Hepatocyte (in vitro differentiated cells): ENCODE measurements at regions not wholly inside any gene's neighbourhood (a gene's known extent, or its start where the extent isn't known, plus 50 kb on each side); places are given as distances from the start of the nearest gene placed in this dataset.

Experiments
- DNase-seq: peaks from one replicate; pipeline ENCODE4 v3.0.0-alpha.2; 2016; ENCODE audit warnings: low spot score
- H2AFZ ChIP-seq: fragments of 200-600 bp; sonication (generic); 2 replicates; pipeline ENCODE4 v1.6.0; 2016; ENCODE audit warnings: antibody characterized with exemption, mild to moderate bottlenecking
- H3K27ac ChIP-seq: fragments of 200-600 bp; sonication (generic); 2 replicates; pipeline ENCODE4 v1.5.1; 2016; ENCODE audit warnings: mild to moderate bottlenecking
- H3K27me3 ChIP-seq: fragments of 200-600 bp; sonication (generic); 2 replicates; pipeline ENCODE4 v1.6.1; 2016
- H3K36me3 ChIP-seq: fragments of 200-600 bp; sonication (generic); replicated peaks from 2 replicates; pipeline ENCODE4 v1.5.1; 2016; ENCODE audit warnings: low read depth; ENCODE audit not compliant: insufficient read depth
- H3K4me1 ChIP-seq: fragments of 200-600 bp; sonication (generic); 2 replicates; pipeline ENCODE4 v1.5.1; 2016; ENCODE audit warnings: mild to moderate bottlenecking, moderate library complexity; ENCODE audit not compliant: insufficient read depth
- H3K4me2 ChIP-seq: fragments of 200-600 bp; sonication (generic); 2 replicates; pipeline ENCODE4 v1.6.0; 2016
- H3K4me3 ChIP-seq: fragments of 200-600 bp; sonication (generic); 2 replicates; pipeline ENCODE4 v1.5.1; 2016; ENCODE audit warnings: mild to moderate bottlenecking
- H3K79me2 ChIP-seq: fragments of 200-600 bp; sonication (generic); 2 replicates; pipeline ENCODE4 v1.6.0; 2017; ENCODE audit warnings: mild to moderate bottlenecking
- H3K9me2 ChIP-seq: fragments of 200-600 bp; sonication (generic); replicated peaks from 2 replicates; pipeline ENCODE4 v1.6.0; 2017; ENCODE audit warnings: mild to moderate bottlenecking; ENCODE audit not compliant: insufficient read depth
- H3K9me3 ChIP-seq: fragments of 200-600 bp; sonication (generic); 2 replicates; pipeline ENCODE4 v1.5.1; 2016; ENCODE audit warnings: low read depth, mild to moderate bottlenecking
- H4K20me1 ChIP-seq: fragments of 200-600 bp; sonication (generic); 2 replicates; pipeline ENCODE4 v1.6.0; 2016; ENCODE audit warnings: mild to moderate bottlenecking; ENCODE audit not compliant: insufficient read depth, poor library complexity, severe bottlenecking
- CTCF ChIP-seq: fragments of 200-600 bp; sonication (generic); IDR thresholded peaks from 2 replicates; pipeline ENCODE4 v1.5.1; 2016; ENCODE audit warnings: antibody characterized with exemption, mild to moderate bottlenecking; ENCODE audit not compliant: poor library complexity
- EZH2 ChIP-seq: fragments of 200-600 bp; sonication (generic); IDR thresholded peaks from 2 replicates; pipeline ENCODE4 v1.6.1; 2016; ENCODE audit warnings: antibody characterized with exemption, mild to moderate bottlenecking, borderline replicate concordance
- EZH2phosphoT487 ChIP-seq: fragments of 200-600 bp; sonication (generic); IDR thresholded peaks from one replicate; pipeline ENCODE4 v1.6.1; 2018; ENCODE audit warnings: antibody characterized with exemption, mild to moderate bottlenecking, low read depth, moderate library complexity; ENCODE audit not compliant: unreplicated experiment, severe bottlenecking
- WGBS: methylation state at CpG from one replicate; pipeline ENCODE4 v1.1.6; 2016; ENCODE audit warnings: low lambda C conversion rate; ENCODE audit errors: missing lambda C conversion rate; 5-methylcytosine and 5-hydroxymethylcytosine counted together

GRCh38 chr5:94080390-94080789 is 339.0 kb upstream of the POU5F2 start:
- DNase-seq: no peak
- Histone ChIP-seq H3K4me1 (no peaks in the 10 kb centered on the region), H4K20me1 (no peaks in the 10 kb centered on the region), H3K9me2 (no peaks in the 10 kb centered on the region), H3K4me2 (no peak overlapping the region), H3K27ac (no peak overlapping the region), H3K9me3 (no peaks in the 10 kb centered on the region), H3K27me3 (no peaks in the 10 kb centered on the region), H3K79me2 (peaks cover 8% of the 10 kb centered on the region), H2AFZ (no peak overlapping the region), H3K36me3 (no peaks in the 10 kb centered on the region), H3K4me3 (no peak overlapping the region)
- WGBS: 86% methylated on average over 3 of the region's 3 CpGs
- TF ChIP-seq EZH2phosphoT487 (no peak), CTCF (no peak)

- peaks cover 10% of the 10 kb centered on the region for H3K79me2 ChIP-seq
- peaks cover under 1% of the 10 kb centered on the region for H3K9me3 ChIP-seq
- H4K20me1 ChIP-seq: no peaks in the 10 kb centered on the region
- H3K4me1 ChIP-seq: no peaks in the 10 kb centered on the region
- no peak for DNase-seq
- H3K9me2 ChIP-seq: no peaks in the 10 kb centered on the region
- WGBS: 91% methylated on average over 3 of the region's 3 CpGs
- no peak for TF ChIP-seq EZH2phosphoT487
- no peak for TF ChIP-seq EZH2
- no peak for TF ChIP-seq CTCF
- H3K4me2 ChIP-seq: no peak overlapping the region
- H3K4me3 ChIP-seq: no peak overlapping the region
- H3K27me3 ChIP-seq: no peaks in the 10 kb centered on the region
- no peak overlapping the region for H2AFZ ChIP-seq
- H3K36me3 ChIP-seq: no peaks in the 10 kb centered on the region
- no peak overlapping the region for H3K27ac ChIP-seq
These were observed 330.7 kb upstream of the POU5F2 start for GRCh38 chr5:94072116-94072515.

- H3K9me2 ChIP-seq: no peaks in the 10 kb centered on the region
- peaks cover 18% of the 10 kb centered on the region for H3K9me3 ChIP-seq
- H3K4me3 ChIP-seq: no peak overlapping the region
- H3K79me2 ChIP-seq: peaks cover 43% of the 10 kb centered on the region
- DNase-seq: no peak
- H3K4me1 ChIP-seq: no peaks in the 10 kb centered on the region
- WGBS: 72% methylated on average over 2 of the region's 2 CpGs
- H3K4me2 ChIP-seq: no peak overlapping the region
- no peaks in the 10 kb centered on the region for H4K20me1 ChIP-seq
- no peaks in the 10 kb centered on the region for H3K36me3 ChIP-seq
- no peak overlapping the region for H2AFZ ChIP-seq
- TF ChIP-seq EZH2phosphoT487: no peak
- no peak for TF ChIP-seq CTCF
- TF ChIP-seq EZH2: no peak
- H3K27me3 ChIP-seq: no peaks in the 10 kb centered on the region
- no peak overlapping the region for H3K27ac ChIP-seq
These were observed 325.2 kb upstream of the POU5F2 start for GRCh38 chr5:94066437-94067207.

- TF ChIP-seq CTCF (no peak), EZH2 (no peak), EZH2phosphoT487 (no peak)
- Histone ChIP-seq H2AFZ (no peak overlapping the region), H4K20me1 (no peaks in the 10 kb centered on the region), H3K36me3 (no peaks in the 10 kb centered on the region), H3K9me3 (peaks cover 18% of the 10 kb centered on the region), H3K79me2 (peaks cover 42% of the 10 kb centered on the region), H3K27me3 (no peaks in the 10 kb centered on the region), H3K9me2 (no peaks in the 10 kb centered on the region), H3K4me3 (no peak overlapping the region), H3K4me1 (no peaks in the 10 kb centered on the region), H3K4me2 (no peak overlapping the region), H3K27ac (no peak overlapping the region)
- DNase-seq: no peak
These were observed 322.6 kb upstream of the POU5F2 start for GRCh38 chr5:94064025-94064424.
